Left ventricle myocardium inferior (tissue), 1 donor: ENCODE measurements at regions not wholly inside any gene's neighbourhood (a gene's known extent, or its start where the extent isn't known, plus 50 kb on each side); places are given as distances from the start of the nearest gene placed in this dataset.

ENCODE experiments used
- DNase-seq: peaks from one replicate; pipeline ENCODE4 v3.0.0-alpha.2; 2020
- H3K27ac ChIP-seq: fragments of 200-600 bp; replicated peaks from 2 replicates; pipeline ENCODE4 v1.8.0; 2021
- H3K27me3 ChIP-seq: fragments of 200-600 bp; 2 replicates; pipeline ENCODE4 v1.8.0; 2021; ENCODE audit warnings: low read depth
- H3K36me3 ChIP-seq: fragments of 200-600 bp; 2 replicates; pipeline ENCODE4 v1.8.0; 2021
- H3K4me1 ChIP-seq: fragments of 200-600 bp; 2 replicates; pipeline ENCODE4 v1.8.0; 2021
- H3K4me3 ChIP-seq: fragments of 200-600 bp; 2 replicates; pipeline ENCODE4 v1.8.0; 2021; ENCODE audit warnings: mild to moderate bottlenecking, moderate library complexity
- H3K9me3 ChIP-seq: fragments of 200-600 bp; replicated peaks from 2 replicates; pipeline ENCODE4 v1.8.0; 2021
- CTCF ChIP-seq: fragments of 200-600 bp; IDR thresholded peaks from 2 replicates; pipeline ENCODE4 v1.8.0; 2021; ENCODE audit warnings: antibody characterized with exemption, mild to moderate bottlenecking, borderline replicate concordance
- intact Hi-C: fragments of 100-400 bp; cut with micrococcal nuclease; formaldehyde crosslinking; loops from one replicate; pipeline ENCODE4 v1.11.0; 2022
- donor health status: DM: no; HTN: yes; CAD: no; lungs with severe emphysema.

- DNase-seq, result no peak
- no peak overlapping the region for H3K4me3 ChIP-seq
- no peaks in the 10 kb centered on the region for H3K9me3 ChIP-seq
- TF ChIP-seq CTCF, result no peak
- H3K4me1 ChIP-seq, result no peaks in the 10 kb centered on the region
- no peak overlapping the region for H3K27ac ChIP-seq
- no peaks in the 10 kb centered on the region for H3K27me3 ChIP-seq
- intact Hi-C loops, result no loop called here
- no peaks in the 10 kb centered on the region for H3K36me3 ChIP-seq
Observed at GRCh38 chr4:34105311-34105710, 2139.0 kb downstream of the ARAP2 start.

DNA sequence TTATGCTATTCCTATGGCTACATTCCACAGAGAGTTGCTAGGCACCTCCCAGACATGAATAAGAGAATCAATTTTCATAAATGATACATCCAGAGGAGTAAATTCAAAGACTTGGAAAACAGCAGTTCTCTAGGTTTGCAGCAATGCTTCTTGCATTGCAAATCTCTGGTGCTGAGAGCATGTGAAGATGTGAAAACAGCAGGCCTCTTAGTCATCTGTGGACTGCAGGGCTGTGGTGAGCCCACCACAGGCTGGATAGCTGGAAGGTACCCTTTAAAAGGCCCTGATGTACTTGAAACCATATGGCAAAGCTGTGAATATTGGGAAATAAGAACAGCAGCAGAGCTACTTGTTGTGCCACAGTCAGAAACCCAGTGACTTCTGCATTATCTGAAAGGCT, 2135.9 kb downstream of the ARAP2 start:
- H3K4me1 ChIP-seq, result no peaks in the 10 kb centered on the region
- H3K4me3 ChIP-seq, result no peak overlapping the region
- H3K27me3 ChIP-seq, result no peaks in the 10 kb centered on the region
- no peak overlapping the region for H3K27ac ChIP-seq
- no peak for DNase-seq
- intact Hi-C loops, result no loop called here
- no peaks in the 10 kb centered on the region for H3K9me3 ChIP-seq
- no peak for TF ChIP-seq CTCF
- H3K36me3 ChIP-seq, result no peaks in the 10 kb centered on the region

- no peaks in the 10 kb centered on the region for H3K9me3 ChIP-seq
- no peaks in the 10 kb centered on the region for H3K4me1 ChIP-seq
- H3K27ac ChIP-seq, result no peak overlapping the region
- TF ChIP-seq CTCF, result no peak
- no peaks in the 10 kb centered on the region for H3K27me3 ChIP-seq
- no peak for DNase-seq
- no peaks in the 10 kb centered on the region for H3K36me3 ChIP-seq
- intact Hi-C loops, result no loop called here
- H3K4me3 ChIP-seq, result no peak overlapping the region
Observed at GRCh38 chr4:34112573-34112972, 2131.7 kb downstream of the ARAP2 start.

DNA sequence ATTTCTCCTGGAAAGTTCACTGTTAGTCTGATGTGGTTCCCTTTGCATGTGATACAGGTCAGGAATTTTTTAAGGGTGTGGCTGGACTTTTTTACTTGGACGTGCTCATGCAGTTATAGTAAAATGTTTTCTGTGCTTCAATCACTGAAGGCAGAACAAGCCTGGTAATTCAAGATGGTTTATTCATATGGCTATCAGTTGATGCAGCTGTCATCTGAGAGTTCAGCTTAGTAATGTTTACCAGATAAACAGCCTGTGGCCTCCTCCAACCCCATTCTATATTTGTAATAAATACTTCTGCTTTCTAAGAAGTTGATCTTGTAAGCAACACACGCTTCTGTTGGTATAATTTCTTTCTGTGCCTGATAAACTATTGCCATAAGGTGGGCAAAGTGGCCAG, 2105.9 kb downstream of the ARAP2 start:
- no peak for TF ChIP-seq CTCF
- intact Hi-C loops, result no loop called here
- H3K4me3 ChIP-seq, result no peak overlapping the region
- DNase-seq, result no peak
- no peak overlapping the region for H3K27ac ChIP-seq
- H3K4me1 ChIP-seq, result no peaks in the 10 kb centered on the region
- H3K27me3 ChIP-seq, result no peaks in the 10 kb centered on the region
- no peaks in the 10 kb centered on the region for H3K36me3 ChIP-seq
- peaks cover 12% of the 10 kb centered on the region for H3K9me3 ChIP-seq

- intact Hi-C loops, result no loop called here
- DNase-seq, result no peak
Observed at GRCh38 chr4:34139346-34139745, 2105.0 kb downstream of the ARAP2 start.

More at GRCh38 chr4:34139346-34139745, 2105.0 kb downstream of the ARAP2 start:
- Histone ChIP-seq H3K9me3 (peaks cover 9% of the 10 kb centered on the region), H3K36me3 (no peaks in the 10 kb centered on the region), H3K27me3 (no peaks in the 10 kb centered on the region), H3K4me3 (no peak overlapping the region), H3K27ac (no peak overlapping the region), H3K4me1 (no peaks in the 10 kb centered on the region)
- TF ChIP-seq CTCF, result no peak
